Umbilical cord (tissue), 1 donor: ENCODE measurements at regions not wholly inside any gene's neighbourhood (a gene's known extent, or its start where the extent isn't known, plus 50 kb on each side); places are given as distances from the start of the nearest gene placed in this dataset.

Experiments used
- DNase-seq: peaks from one replicate; pipeline ENCODE4 v3.0.0-alpha.2; 2015; ENCODE audit warnings: low spot score

- no peak for DNase-seq
These were observed 252.6 kb upstream of the KCNJ16 start for GRCh38 chr17:69822314-69822875.

- no peak for DNase-seq
These were observed 246.9 kb upstream of the KCNJ16 start for GRCh38 chr17:69828087-69828486.

- DNase-seq, result no peak
These were observed 240.5 kb upstream of the KCNJ16 start for GRCh38 chr17:69834494-69834893.

- DNase-seq, result no peak
These were observed 223.3 kb upstream of the KCNJ16 start for GRCh38 chr17:69851736-69852135.

GRCh38 chr17:69853541-69854224 is 221.3 kb upstream of the KCNJ16 start:
- peak; percentile 54 for DNase-seq

- DNase-seq, result peak; percentile 15
These were observed 220.7 kb upstream of the KCNJ16 start for GRCh38 chr17:69854225-69854780.

GRCh38 chr17:69856946-69857345 is 218.1 kb upstream of the KCNJ16 start:
- DNase-seq, result no peak

GRCh38 chr17:69857412-69857835 is 217.6 kb upstream of the KCNJ16 start:
- no peak for DNase-seq

GRCh38 chr17:69858460-69858859 is 216.6 kb upstream of the KCNJ16 start:
- no peak for DNase-seq

GRCh38 chr17:69860142-69860680 is 214.8 kb upstream of the KCNJ16 start:
- DNase-seq, result no peak

- no peak for DNase-seq
These were observed 210.6 kb upstream of the KCNJ16 start for GRCh38 chr17:69864462-69864861.

- DNase-seq, result no peak
These were observed 205.4 kb upstream of the KCNJ16 start for GRCh38 chr17:69869667-69870066.

- DNase-seq, result no peak
These were observed 204.9 kb upstream of the KCNJ16 start for GRCh38 chr17:69870091-69870530.

GRCh38 chr17:69870751-69871199 is 204.2 kb upstream of the KCNJ16 start:
- peak; percentile 50 for DNase-seq

GRCh38 chr17:69871318-69871717 is 203.7 kb upstream of the KCNJ16 start:
- DNase-seq, result no peak

- DNase-seq, result no peak
These were observed 202.3 kb upstream of the KCNJ16 start for GRCh38 chr17:69872675-69873262.

GRCh38 chr17:69874175-69874670 is 200.8 kb upstream of the KCNJ16 start:
- DNase-seq, result no peak

- no peak for DNase-seq
These were observed 198.3 kb upstream of the KCNJ16 start for GRCh38 chr17:69876757-69877156.

GRCh38 chr17:69878661-69879060 is 196.4 kb upstream of the KCNJ16 start:
- DNase-seq, result no peak

GRCh38 chr17:69879576-69879975 is 195.4 kb upstream of the KCNJ16 start:
- DNase-seq, result no peak

GRCh38 chr17:69880591-69881112 is 194.4 kb upstream of the KCNJ16 start:
- DNase-seq, result no peak

GRCh38 chr17:69882281-69882680 is 192.7 kb upstream of the KCNJ16 start:
- DNase-seq, result no peak
